Testis (tissue), 2 donors: ENCODE measurements at regions not wholly inside any gene's neighbourhood (a gene's known extent, or its start where the extent isn't known, plus 50 kb on each side); places are given as distances from the start of the nearest gene placed in this dataset.

Source experiments
- CTCF ChIP-seq, 3 experiments: fragments of 450-650 bp in 2 of 3; fragments of 200-600 bp in 1 of 3; sonication (generic) in 1 of 3; IDR thresholded peaks; one replicate each; pipeline ENCODE4 v1.5.1; 2016 to 2019; ENCODE audit warnings: antibody characterized with exemption in 3 of 3, mild to moderate bottlenecking in 2 of 3, moderate library complexity in 1 of 3
- POLR2A ChIP-seq: fragments of 450-650 bp; IDR thresholded peaks from one replicate; pipeline ENCODE4 v1.6.1; 2017; ENCODE audit warnings: antibody characterized with exemption, mild to moderate bottlenecking, moderate library complexity

GRCh38 chr12:77531912-77532311, 298.8 kb upstream of the NAV3 start:
- TF ChIP-seq POLR2A (no peak), CTCF (IDR thresholded peaks at IDR 0.05) (no peak)
